IMR-90 (cell line): ENCODE measurements at regions not wholly inside any gene's neighbourhood (a gene's known extent, or its start where the extent isn't known, plus 50 kb on each side); places are given as distances from the start of the nearest gene placed in this dataset.

Source experiments
- ATAC-seq: fragments of 200-7000 bp; cut with Tn5 transposase; 2 replicates; pipeline ENCODE4 v1.9.1; 2020; ENCODE audit warnings: low read depth, mild to moderate bottlenecking, moderate library complexity
- BruUV-seq: library from RNA; stranded (reverse); fragments of 400-500 nt; replicated peaks from 2 replicates; lab custom pipeline; 2021; lab: Mats Ljungman, UMichigan
- CTCF ChIA-PET: fragments of 300-600 bp; formaldehyde crosslinking; extraction: SDS; loops from one replicate; lab custom pipeline; 2021; ENCODE audit warnings: antibody characterized with exemption; lab: Yijun Ruan, JAX
- POLR2A ChIA-PET: fragments of 300-600 bp; sonication (Branson Sonifier 250); formaldehyde crosslinking; loops from one replicate; lab custom pipeline; 2022; ENCODE audit warnings: antibody characterized with exemption; ENCODE audit not compliant: unreplicated experiment; lab: Charles Lee
- DNase-seq: peaks from one replicate; pipeline ENCODE4 v3.0.0; 2013
- H2AFZ ChIP-seq: replicated peaks from 2 replicates; pipeline ENCODE3; 2013; ENCODE audit warnings: low read length, mild to moderate bottlenecking; ENCODE audit not compliant: poor library complexity
- H2AK5ac ChIP-seq: 2 replicates; pipeline ENCODE4 v1.6.1; 2013; ENCODE audit warnings: low read depth, low read length, inconsistent platforms
- H2AK9ac ChIP-seq: replicated peaks from 2 replicates; pipeline ENCODE3; 2013; ENCODE audit warnings: mild to moderate bottlenecking, low read depth, low read length, moderate library complexity; ENCODE audit not compliant: poor library complexity
- H2BK120ac ChIP-seq: 2 replicates; pipeline ENCODE4 v1.6.1; 2013; ENCODE audit warnings: low read depth, low read length, inconsistent platforms
- H2BK15ac ChIP-seq: 3 replicates; pipeline ENCODE4 v1.6.1; 2013; ENCODE audit warnings: low read depth, low read length, inconsistent platforms
- H2BK20ac ChIP-seq: 2 replicates; pipeline ENCODE4 v1.6.1; 2013; ENCODE audit warnings: low read depth, mild to moderate bottlenecking, inconsistent platforms, low read length, moderate library complexity
- H2BK5ac ChIP-seq: 2 replicates; pipeline ENCODE4 v1.6.1; 2013; ENCODE audit warnings: mild to moderate bottlenecking, low read depth, low read length, inconsistent platforms; ENCODE audit not compliant: poor library complexity, severe bottlenecking
- H3K14ac ChIP-seq: replicated peaks from 2 replicates; pipeline ENCODE4 v1.6.1; 2013; ENCODE audit warnings: low read depth, low read length, inconsistent platforms
- H3K18ac ChIP-seq: 2 replicates; pipeline ENCODE4 v1.6.1; 2013; ENCODE audit warnings: low read depth, low read length, control low read depth
- H3K23ac ChIP-seq: 2 replicates; pipeline ENCODE4 v1.6.1; 2013; ENCODE audit warnings: low read depth, low read length, inconsistent platforms
- H3K27ac ChIP-seq: 2 replicates; pipeline ENCODE4 v1.5.1; 2013; ENCODE audit warnings: mild to moderate bottlenecking, control low read depth, low read length; ENCODE audit not compliant: insufficient read depth
- H3K27me3 ChIP-seq: 2 replicates; pipeline ENCODE4 v1.6.1; 2013; ENCODE audit warnings: low read length; ENCODE audit not compliant: control insufficient read depth, insufficient read depth
- H3K36me3 ChIP-seq: 2 replicates; pipeline ENCODE4 v1.6.1; 2013; ENCODE audit warnings: low read length, mixed read lengths; ENCODE audit not compliant: control insufficient read depth, insufficient read depth
- H3K4ac ChIP-seq: 2 replicates; pipeline ENCODE4 v1.6.1; 2013; ENCODE audit warnings: low read depth, low read length, inconsistent platforms
- H3K4me1 ChIP-seq: 2 replicates; pipeline ENCODE4 v1.6.1; 2013; ENCODE audit warnings: low read length, mixed read lengths; ENCODE audit not compliant: control insufficient read depth, insufficient read depth
- H3K4me2 ChIP-seq: 2 replicates; pipeline ENCODE4 v1.6.1; 2013; ENCODE audit warnings: low read depth, mild to moderate bottlenecking, control low read depth, low read length, moderate library complexity
- H3K4me3 ChIP-seq: 2 replicates; pipeline ENCODE4 v1.5.1; 2013; ENCODE audit warnings: low read depth, mild to moderate bottlenecking, control low read depth, low read length, moderate library complexity; ENCODE audit not compliant: insufficient read depth
- H3K56ac ChIP-seq: 2 replicates; pipeline ENCODE4 v1.6.1; 2013; ENCODE audit warnings: low read length, inconsistent platforms; ENCODE audit not compliant: insufficient read depth; ENCODE audit errors: extremely low read depth
- H3K79me1 ChIP-seq, 2 experiments: 2 replicates each; pipeline ENCODE4 v1.6.1; 2013; ENCODE audit warnings: low read length in 2 of 2, inconsistent platforms in 1 of 2, low read depth in 1 of 2
- H3K9ac ChIP-seq: 2 replicates; pipeline ENCODE4 v1.6.1; 2013; ENCODE audit warnings: low read depth, low read length, control low read depth
- H3K9me1 ChIP-seq: 2 replicates; pipeline ENCODE4 v1.6.1; 2013; ENCODE audit warnings: low read length, inconsistent platforms; ENCODE audit not compliant: insufficient read depth
- H3K9me3 ChIP-seq: 2 replicates; pipeline ENCODE4 v1.6.1; 2013; ENCODE audit warnings: low read length; ENCODE audit not compliant: control insufficient read depth, insufficient read depth
- H4K20me1 ChIP-seq: 2 replicates; pipeline ENCODE4 v1.6.1; 2013; ENCODE audit warnings: low read length, inconsistent platforms; ENCODE audit not compliant: insufficient read depth
- H4K5ac ChIP-seq: 2 replicates; pipeline ENCODE4 v1.6.1; 2013; ENCODE audit warnings: mild to moderate bottlenecking, low read depth, low read length, control low read depth
- H4K8ac ChIP-seq, 2 experiments: 2 replicates each; pipeline ENCODE4 v1.6.1; 2013; ENCODE audit warnings: low read depth in 2 of 2, low read length in 2 of 2, control low read depth in 1 of 2, inconsistent platforms in 1 of 2
- H4K91ac ChIP-seq: 2 replicates; pipeline ENCODE4 v1.6.1; 2013; ENCODE audit warnings: low read depth, low read length, inconsistent platforms; ENCODE audit not compliant: insufficient read depth
- CEBPB ChIP-seq: IDR thresholded peaks from 2 replicates; pipeline ENCODE4 v1.6.1; 2012; ENCODE audit warnings: low read depth, low read length, improper control_type of control experiment
- CHD1 ChIP-seq: IDR thresholded peaks from 2 replicates; pipeline ENCODE4 v1.6.1; 2012; ENCODE audit warnings: low read depth, low read length, improper control_type of control experiment
- ELK1 ChIP-seq: fragments of 150-350 bp; IDR thresholded peaks from 2 replicates; pipeline ENCODE4 v1.6.1; 2016; ENCODE audit warnings: low read depth, mild to moderate bottlenecking, low read length, moderate library complexity, borderline replicate concordance
- FOS ChIP-seq: fragments of 150-350 bp; IDR thresholded peaks from 2 replicates; pipeline ENCODE4 v1.6.1; 2016; ENCODE audit warnings: low read depth, low read length
- MAZ ChIP-seq: IDR thresholded peaks from 2 replicates; pipeline ENCODE4 v1.6.1; 2012; ENCODE audit warnings: low read depth, mild to moderate bottlenecking, low read length, improper control_type of control experiment, moderate library complexity, borderline replicate concordance
- MXI1 ChIP-seq: IDR thresholded peaks from 2 replicates; pipeline ENCODE4 v1.6.1; 2012; ENCODE audit warnings: low read depth, mild to moderate bottlenecking, low read length, moderate library complexity, borderline replicate concordance
- NFE2L2 ChIP-seq: fragments of 150-350 bp; IDR thresholded peaks from 2 replicates; pipeline ENCODE4 v1.6.1; 2016; ENCODE audit warnings: low read depth, mild to moderate bottlenecking, low read length
- POLR2A ChIP-seq: IDR thresholded peaks from 2 replicates; pipeline ENCODE4 v1.6.1; 2012; ENCODE audit warnings: mild to moderate bottlenecking, low read depth, low read length
- RAD21 ChIP-seq: IDR thresholded peaks from 2 replicates; pipeline ENCODE4 v1.6.1; 2012; ENCODE audit warnings: low read length, improper control_type of control experiment
- RCOR1 ChIP-seq: IDR thresholded peaks from 2 replicates; pipeline ENCODE4 v1.6.1; 2012; ENCODE audit warnings: mild to moderate bottlenecking, low read length, improper control_type of control experiment; ENCODE audit not compliant: insufficient replicate concordance
- SMC3 ChIP-seq: fragments of 150-350 bp; IDR thresholded peaks from 2 replicates; pipeline ENCODE4 v1.6.1; 2016; ENCODE audit warnings: low read depth, mild to moderate bottlenecking, antibody characterized with exemption, low read length, moderate library complexity
- WGBS, 2 experiments: methylation state at CpG; one replicate each; pipeline versions ENCODE4 v1.1.5 to v1.1.7; 2013; ENCODE audit warnings: missing lambda C conversion rate in 2 of 2; ENCODE audit not compliant: insufficient read length in 1 of 2; ENCODE audit errors: extremely low coverage in 2 of 2; 5-methylcytosine and 5-hydroxymethylcytosine counted together
- dilution Hi-C: fragments of 300-500 bp; cut with HindIII; formaldehyde crosslinking; loops from one replicate; pipeline ENCODE4 v1.14.3; 2018; ENCODE audit warnings: low sequenced_read_pairs; ENCODE audit not compliant: unreplicated experiment
- in situ Hi-C: fragments of 300-500 bp; cut with MboI; formaldehyde crosslinking; loops from 3 replicates; pipeline ENCODE4 v1.14.3; 2019; ENCODE audit warnings: low sequenced_read_pairs, inconsistent platforms, mixed read lengths
- intact Hi-C: fragments of 100-400 bp; cut with micrococcal nuclease; formaldehyde crosslinking; loops from 2 replicates; pipeline ENCODE4 v1.10.0; 2022

GRCh38 chr14:47739541-47739940, 64.1 kb upstream of the MDGA2 start:
- Histone ChIP-seq H3K4ac (no peak overlapping the region), H4K20me1 (no peaks in the 10 kb centered on the region), H3K9ac (no peak overlapping the region), H3K9me3 (peaks cover 5% of the 10 kb centered on the region; the same call in 1 of the 2 replicates), H2BK120ac (no peak overlapping the region), H2AK5ac (no peak overlapping the region), H3K4me1 (no peaks in the 10 kb centered on the region), H2BK15ac (no peak overlapping the region), H4K8ac (no peak overlapping the region), H2AFZ (no peak overlapping the region), H3K79me1 (no peaks in the 10 kb centered on the region), H3K4me3 (no peak overlapping the region), H3K14ac (no peak overlapping the region), H3K27me3 (no peaks in the 10 kb centered on the region), H2BK20ac (no peak overlapping the region), H4K91ac (no peak overlapping the region), H3K18ac (no peak overlapping the region), H3K36me3 (no peaks in the 10 kb centered on the region), H3K4me2 (no peak overlapping the region), H3K23ac (no peak overlapping the region), H2BK5ac (no peak overlapping the region), H4K5ac (no peak overlapping the region), H2AK9ac (no peak overlapping the region), H3K27ac (no peak overlapping the region), H3K56ac (no peak overlapping the region), H3K9me1 (no peaks in the 10 kb centered on the region)
- ChIA-PET CTCF (no interaction called here), POLR2A (no interaction called here)
- WGBS, 2 experiments, result no CpG with 5 or more reads among the region's 1 CpG
- TF ChIP-seq POLR2A, result no peak
- no peak for TF ChIP-seq SMC3
- no peak for TF ChIP-seq MAZ
- TF ChIP-seq RAD21, result no peak
- no peak for TF ChIP-seq CEBPB
- TF ChIP-seq CHD1, result no peak
- no peak for TF ChIP-seq FOS
- TF ChIP-seq NFE2L2, result no peak
- no peak for TF ChIP-seq MXI1
- TF ChIP-seq RCOR1, result no peak
- no peak for TF ChIP-seq ELK1
- no peak for DNase-seq
- no peak for ATAC-seq
- intact Hi-C loops, result no loop called here
- in situ Hi-C loops, result no loop called here
- no TSS peak for BruUV-seq
- dilution Hi-C loops, result no loop called here
